ENCODE measurements at regions not wholly inside any gene's neighbourhood (a gene's known extent, or its start where the extent isn't known, plus 50 kb on each side); places are given as distances from the start of the nearest gene placed in this dataset.

GRCh38 chr17:27984404-27984803 is 58.1 kb upstream of the NLK start:
- H3K27me3 Mint-ChIP-seq (ENCODE audit: low read depth, unreplicated experiment) = no peaks in the 10 kb centered on the region
- peaks cover 5% of the 10 kb centered on the region for H3K4me1 ChIP-seq (ENCODE audit: insufficient read depth, low read length)
- no peak overlapping the region for H3K4me3 Mint-ChIP-seq (ENCODE audit: unreplicated experiment)
- no peaks in the 10 kb centered on the region for H3K36me3 Mint-ChIP-seq (ENCODE audit: low read depth, unreplicated experiment)
- no peak overlapping the region for H2AFZ ChIP-seq (ENCODE audit: low read depth, low read length)
- no peak overlapping the region for H3K27ac Mint-ChIP-seq (ENCODE audit: unreplicated experiment)
- H3K9ac ChIP-seq (ENCODE audit: low read length) = no peak overlapping the region
- no peaks in the 10 kb centered on the region for H3K79me2 ChIP-seq (ENCODE audit: insufficient read depth, low read length)
- H3K36me3 ChIP-seq (ENCODE audit: insufficient read depth, low read length) = no peaks in the 10 kb centered on the region
- no peak overlapping the region for H3K27ac ChIP-seq (ENCODE audit: low read depth, low read length)
- H3K4me2 ChIP-seq (ENCODE audit: low read length) = no peak overlapping the region
- no peaks in the 10 kb centered on the region for H3K9me3 Mint-ChIP-seq (ENCODE audit: unreplicated experiment)
- TF ChIP-seq CTCF (IDR thresholded peaks at IDR 0.05; ENCODE audit: insufficient read depth, low read depth, low read length) = no peak
- no peak for TF ChIP-seq EZH2 (IDR thresholded peaks at IDR 0.05; ENCODE audit: insufficient read depth, low read length)
- DNase-seq (ENCODE audit: low read depth) = no peak
- no peak for FAIRE-seq
- no peaks in the 10 kb centered on the region for H4K20me1 ChIP-seq (ENCODE audit: insufficient read depth, low read length)
- H3K9me3 ChIP-seq (ENCODE audit: insufficient read depth, low read depth, low read length) = no peaks in the 10 kb centered on the region
- no peak overlapping the region for H3K4me3 ChIP-seq (ENCODE audit: insufficient read depth, low read depth, low read length)
- peaks cover 10% of the 10 kb centered on the region for H3K4me1 Mint-ChIP-seq (ENCODE audit: low read depth, unreplicated experiment)
- H3K27me3 ChIP-seq (ENCODE audit: insufficient read depth, low read length) = no peaks in the 10 kb centered on the region

- H4K20me1 ChIP-seq (ENCODE audit: insufficient read depth, low read length) = no peaks in the 10 kb centered on the region
- no peak overlapping the region for H3K4me3 Mint-ChIP-seq (ENCODE audit: unreplicated experiment)
- H3K9ac ChIP-seq (ENCODE audit: low read length) = no peak overlapping the region
- TF ChIP-seq EZH2 (IDR thresholded peaks at IDR 0.05; ENCODE audit: insufficient read depth, low read length) (no peak), CTCF (IDR thresholded peaks at IDR 0.05; ENCODE audit: insufficient read depth, low read depth, low read length) (no peak)
- H3K36me3 ChIP-seq (ENCODE audit: insufficient read depth, low read length) = no peaks in the 10 kb centered on the region
- H3K79me2 ChIP-seq (ENCODE audit: insufficient read depth, low read length) = no peaks in the 10 kb centered on the region
- no peaks in the 10 kb centered on the region for H3K36me3 Mint-ChIP-seq (ENCODE audit: low read depth, unreplicated experiment)
- H3K27ac ChIP-seq (ENCODE audit: low read depth, low read length) = no peak overlapping the region
- H3K4me2 ChIP-seq (ENCODE audit: low read length) = no peak overlapping the region
- no peak overlapping the region for H3K4me3 ChIP-seq (ENCODE audit: insufficient read depth, low read depth, low read length)
- no peak overlapping the region for H2AFZ ChIP-seq (ENCODE audit: low read depth, low read length)
- no peaks in the 10 kb centered on the region for H3K9me3 ChIP-seq (ENCODE audit: insufficient read depth, low read depth, low read length)
- no peak for FAIRE-seq
- H3K9me3 Mint-ChIP-seq (ENCODE audit: unreplicated experiment) = peaks cover under 1% of the 10 kb centered on the region
- no peak overlapping the region for H3K27ac Mint-ChIP-seq (ENCODE audit: unreplicated experiment)
- peaks cover 5% of the 10 kb centered on the region for H3K4me1 ChIP-seq (ENCODE audit: insufficient read depth, low read length)
- no peaks in the 10 kb centered on the region for H3K27me3 Mint-ChIP-seq (ENCODE audit: low read depth, unreplicated experiment)
- no peaks in the 10 kb centered on the region for H3K27me3 ChIP-seq (ENCODE audit: insufficient read depth, low read length)
- DNase-seq (ENCODE audit: low read depth) = no peak
- H3K4me1 Mint-ChIP-seq (ENCODE audit: low read depth, unreplicated experiment) = peaks cover 10% of the 10 kb centered on the region
These were observed 57.7 kb upstream of the NLK start for GRCh38 chr17:27984816-27985215.

- H3K9ac ChIP-seq (ENCODE audit: low read length) = no peak overlapping the region
- no peaks in the 10 kb centered on the region for H3K36me3 Mint-ChIP-seq (ENCODE audit: low read depth, unreplicated experiment)
- no peaks in the 10 kb centered on the region for H3K36me3 ChIP-seq (ENCODE audit: insufficient read depth, low read length)
- no peak overlapping the region for H3K4me3 ChIP-seq (ENCODE audit: insufficient read depth, low read depth, low read length)
- no peaks in the 10 kb centered on the region for H4K20me1 ChIP-seq (ENCODE audit: insufficient read depth, low read length)
- no peak overlapping the region for H3K4me3 Mint-ChIP-seq (ENCODE audit: unreplicated experiment)
- peaks cover 2% of the 10 kb centered on the region for H3K4me1 ChIP-seq (ENCODE audit: insufficient read depth, low read length)
- no peak overlapping the region for H3K4me2 ChIP-seq (ENCODE audit: low read length)
- H2AFZ ChIP-seq (ENCODE audit: low read depth, low read length) = no peak overlapping the region
- H3K9me3 ChIP-seq (ENCODE audit: insufficient read depth, low read depth, low read length) = no peaks in the 10 kb centered on the region
- no peak overlapping the region for H3K27ac Mint-ChIP-seq (ENCODE audit: unreplicated experiment)
- H3K27me3 Mint-ChIP-seq (ENCODE audit: low read depth, unreplicated experiment) = no peaks in the 10 kb centered on the region
- no peak overlapping the region for H3K27ac ChIP-seq (ENCODE audit: low read depth, low read length)
- TF ChIP-seq EZH2 (IDR thresholded peaks at IDR 0.05; ENCODE audit: insufficient read depth, low read length) (no peak), CTCF (IDR thresholded peaks at IDR 0.05; ENCODE audit: insufficient read depth, low read depth, low read length) (no peak)
- peaks cover 7% of the 10 kb centered on the region for H3K4me1 Mint-ChIP-seq (ENCODE audit: low read depth, unreplicated experiment)
- no peaks in the 10 kb centered on the region for H3K79me2 ChIP-seq (ENCODE audit: insufficient read depth, low read length)
- FAIRE-seq = no peak
- H3K27me3 ChIP-seq (ENCODE audit: insufficient read depth, low read length) = no peaks in the 10 kb centered on the region
- H3K9me3 Mint-ChIP-seq (ENCODE audit: unreplicated experiment) = peaks cover 2% of the 10 kb centered on the region
- no peak for DNase-seq (ENCODE audit: low read depth)
These were observed 57.2 kb upstream of the NLK start for GRCh38 chr17:27985306-27985705.
